Neural progenitor cell (in vitro differentiated cells): ENCODE measurements at regions not wholly inside any gene's neighbourhood (a gene's known extent, or its start where the extent isn't known, plus 50 kb on each side); places are given as distances from the start of the nearest gene placed in this dataset.

Source experiments
- DNase-seq: peaks from one replicate; pipeline ENCODE4 v3.0.0-alpha.2; 2016; ENCODE audit warnings: low spot score
- H2AFZ ChIP-seq: fragments of 200-600 bp; sonication (generic); replicated peaks from 2 replicates; pipeline ENCODE4 v1.6.1; 2016; ENCODE audit warnings: antibody characterized with exemption
- H3F3A ChIP-seq: fragments of 200-600 bp; sonication (generic); 2 replicates; pipeline ENCODE4 v1.6.1; 2016; ENCODE audit warnings: antibody characterized with exemption, low read depth
- H3K27ac ChIP-seq: fragments of 200-600 bp; sonication (generic); 2 replicates; pipeline ENCODE4 v1.5.1; 2016; ENCODE audit warnings: mild to moderate bottlenecking
- H3K27me3 ChIP-seq: fragments of 200-600 bp; sonication (generic); 2 replicates; pipeline ENCODE4 v1.6.1; 2016; ENCODE audit warnings: mild to moderate bottlenecking, moderate library complexity
- H3K36me3 ChIP-seq: fragments of 200-600 bp; sonication (generic); 2 replicates; pipeline ENCODE4 v1.5.1; 2016
- H3K4me1 ChIP-seq: fragments of 200-600 bp; sonication (generic); 2 replicates; pipeline ENCODE4 v1.6.1; 2016; ENCODE audit warnings: mixed run types
- H3K4me2 ChIP-seq: fragments of 200-600 bp; sonication (generic); 2 replicates; pipeline ENCODE4 v1.6.1; 2016
- H3K4me3 ChIP-seq: fragments of 200-600 bp; sonication (generic); 2 replicates; pipeline ENCODE4 v1.5.1; 2016
- H3K79me2 ChIP-seq: fragments of 200-600 bp; sonication (generic); 2 replicates; pipeline ENCODE4 v1.6.1; 2016; ENCODE audit warnings: low read depth
- H3K9ac ChIP-seq: fragments of 200-600 bp; sonication (generic); 2 replicates; pipeline ENCODE4 v1.6.1; 2016
- H3K9me3 ChIP-seq: fragments of 200-600 bp; sonication (generic); 2 replicates; pipeline ENCODE4 v1.5.1; 2016; ENCODE audit warnings: low read depth
- H4K20me1 ChIP-seq: fragments of 200-600 bp; sonication (generic); 2 replicates; pipeline ENCODE4 v1.6.1; 2016; ENCODE audit warnings: low read depth
- H3K27ac Mint-ChIP-seq: 3 replicates; pipeline ENCODE4 v1.8.0; 2021; ENCODE audit warnings: mixed read lengths
- H3K27me3 Mint-ChIP-seq: 2 replicates; pipeline ENCODE4 v1.8.0; 2022; ENCODE audit warnings: low read depth, mild to moderate bottlenecking, inconsistent platforms, moderate library complexity, mixed read lengths; ENCODE audit not compliant: insufficient read depth
- H3K36me3 Mint-ChIP-seq: 3 replicates; pipeline ENCODE4 v1.8.0; 2021; ENCODE audit warnings: mixed read lengths
- H3K4me1 Mint-ChIP-seq: 3 replicates; pipeline ENCODE4 v1.8.0; 2021; ENCODE audit warnings: mixed read lengths
- H3K4me3 Mint-ChIP-seq: 3 replicates; pipeline ENCODE4 v1.8.0; 2021; ENCODE audit warnings: mild to moderate bottlenecking, moderate library complexity, mixed read lengths
- H3K9me3 Mint-ChIP-seq: 3 replicates; pipeline ENCODE4 v1.8.0; 2020; ENCODE audit warnings: mixed read lengths
- EZH2 ChIP-seq: fragments of 200-600 bp; sonication (generic); IDR thresholded peaks from 2 replicates; pipeline ENCODE4 v1.6.1; 2017; ENCODE audit warnings: antibody characterized with exemption, mild to moderate bottlenecking, moderate library complexity
- EZH2phosphoT487 ChIP-seq: fragments of 200-600 bp; sonication (generic); IDR thresholded peaks from 2 replicates; pipeline ENCODE4 v1.6.1; 2017; ENCODE audit warnings: antibody characterized with exemption
- TF ChIP-seq, protein P1 (sequence below): fragments of 200-600 bp; sonication (generic); IDR thresholded peaks from 2 replicates; pipeline ENCODE4 v1.5.1; 2017; ENCODE audit warnings: antibody characterized with exemption, mild to moderate bottlenecking

GRCh38 chr2:79368116-79368630 lies 144.7 kb upstream of the CTNNA2 start:
- no peak overlapping the region for H2AFZ ChIP-seq
- Mint-ChIP-seq H3K36me3 (peaks cover 2% of the 10 kb centered on the region), H3K9me3 (peaks cover 5% of the 10 kb centered on the region), H3K4me1 (peaks cover 42% of the 10 kb centered on the region), H3K27ac (no peak overlapping the region), H3K27me3 (peaks cover 7% of the 10 kb centered on the region), H3K4me3 (no peak overlapping the region)
- H3K79me2 ChIP-seq: no peaks in the 10 kb centered on the region
- peaks cover 3% of the 10 kb centered on the region for H3F3A ChIP-seq
- no peaks in the 10 kb centered on the region for H4K20me1 ChIP-seq
- no peak overlapping the region for H3K4me2 ChIP-seq
- no peaks in the 10 kb centered on the region for H3K27me3 ChIP-seq
- TF ChIP-seq EZH2 (no peak), EZH2phosphoT487 (no peak)
- TF ChIP-seq, protein P1, sequence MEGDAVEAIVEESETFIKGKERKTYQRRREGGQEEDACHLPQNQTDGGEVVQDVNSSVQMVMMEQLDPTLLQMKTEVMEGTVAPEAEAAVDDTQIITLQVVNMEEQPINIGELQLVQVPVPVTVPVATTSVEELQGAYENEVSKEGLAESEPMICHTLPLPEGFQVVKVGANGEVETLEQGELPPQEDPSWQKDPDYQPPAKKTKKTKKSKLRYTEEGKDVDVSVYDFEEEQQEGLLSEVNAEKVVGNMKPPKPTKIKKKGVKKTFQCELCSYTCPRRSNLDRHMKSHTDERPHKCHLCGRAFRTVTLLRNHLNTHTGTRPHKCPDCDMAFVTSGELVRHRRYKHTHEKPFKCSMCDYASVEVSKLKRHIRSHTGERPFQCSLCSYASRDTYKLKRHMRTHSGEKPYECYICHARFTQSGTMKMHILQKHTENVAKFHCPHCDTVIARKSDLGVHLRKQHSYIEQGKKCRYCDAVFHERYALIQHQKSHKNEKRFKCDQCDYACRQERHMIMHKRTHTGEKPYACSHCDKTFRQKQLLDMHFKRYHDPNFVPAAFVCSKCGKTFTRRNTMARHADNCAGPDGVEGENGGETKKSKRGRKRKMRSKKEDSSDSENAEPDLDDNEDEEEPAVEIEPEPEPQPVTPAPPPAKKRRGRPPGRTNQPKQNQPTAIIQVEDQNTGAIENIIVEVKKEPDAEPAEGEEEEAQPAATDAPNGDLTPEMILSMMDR: no peak
- H3K4me3 ChIP-seq: no peak overlapping the region
- H3K4me1 ChIP-seq: peaks cover 12% of the 10 kb centered on the region
- no peaks in the 10 kb centered on the region for H3K9me3 ChIP-seq
- no peak overlapping the region for H3K27ac ChIP-seq
- H3K36me3 ChIP-seq: no peaks in the 10 kb centered on the region
- no peak overlapping the region for H3K9ac ChIP-seq
- no peak for DNase-seq

GRCh38 chr2:79359419-79359818 lies 153.4 kb upstream of the CTNNA2 start:
- H3K36me3 ChIP-seq: no peaks in the 10 kb centered on the region
- TF ChIP-seq EZH2 (no peak), EZH2phosphoT487 (no peak)
- TF ChIP-seq, protein P1: no peak
- Mint-ChIP-seq H3K27me3 (peaks cover 2% of the 10 kb centered on the region), H3K27ac (no peak overlapping the region), H3K4me3 (no peak overlapping the region), H3K4me1 (peaks cover 10% of the 10 kb centered on the region), H3K36me3 (peaks cover 4% of the 10 kb centered on the region), H3K9me3 (peaks cover 13% of the 10 kb centered on the region)
- H3K27me3 ChIP-seq: no peaks in the 10 kb centered on the region
- H2AFZ ChIP-seq: no peak overlapping the region
- H3K79me2 ChIP-seq: no peaks in the 10 kb centered on the region
- no peak overlapping the region for H3K9ac ChIP-seq
- H3K4me1 ChIP-seq: no peaks in the 10 kb centered on the region
- no peaks in the 10 kb centered on the region for H4K20me1 ChIP-seq
- no peak overlapping the region for H3K4me2 ChIP-seq
- no peaks in the 10 kb centered on the region for H3F3A ChIP-seq
- H3K4me3 ChIP-seq: no peak overlapping the region
- H3K9me3 ChIP-seq: no peaks in the 10 kb centered on the region
- H3K27ac ChIP-seq: no peak overlapping the region
- DNase-seq: no peak

GRCh38 chr2:79355569-79355968 lies 157.3 kb upstream of the CTNNA2 start:
- Mint-ChIP-seq H3K36me3 (peaks cover 4% of the 10 kb centered on the region), H3K9me3 (peaks cover 26% of the 10 kb centered on the region), H3K27me3 (no peaks in the 10 kb centered on the region), H3K4me1 (peaks cover 8% of the 10 kb centered on the region), H3K4me3 (no peak overlapping the region), H3K27ac (no peak overlapping the region)
- no peaks in the 10 kb centered on the region for H4K20me1 ChIP-seq
- no peak overlapping the region for H3K9ac ChIP-seq
- H3K27me3 ChIP-seq: no peaks in the 10 kb centered on the region
- no peaks in the 10 kb centered on the region for H3K79me2 ChIP-seq
- H3K27ac ChIP-seq: no peak overlapping the region
- no peaks in the 10 kb centered on the region for H3K4me1 ChIP-seq
- TF ChIP-seq EZH2phosphoT487 (no peak), EZH2 (no peak)
- TF ChIP-seq, protein P1: no peak
- no peaks in the 10 kb centered on the region for H3K9me3 ChIP-seq
- no peak overlapping the region for H2AFZ ChIP-seq
- no peaks in the 10 kb centered on the region for H3F3A ChIP-seq
- no peak for DNase-seq
- H3K4me2 ChIP-seq: no peak overlapping the region
- H3K36me3 ChIP-seq: no peaks in the 10 kb centered on the region
- H3K4me3 ChIP-seq: no peak overlapping the region
